GM21737 (cell line): ENCODE measurements at regions not wholly inside any gene's neighbourhood (a gene's known extent, or its start where the extent isn't known, plus 50 kb on each side); places are given as distances from the start of the nearest gene placed in this dataset.
"Not testable (repeated sequence)": the region's sequence is repeated elsewhere in the genome, so short reads cannot be mapped to it uniquely, and the experiment has no call there.

Source experiments
- ATAC-seq: cut with Tn5 transposase; IDR thresholded peaks from one replicate; pipeline ENCODE4 v1.9.1; 2021; ENCODE audit warnings: mild to moderate bottlenecking, moderate library complexity; ENCODE audit not compliant: unreplicated experiment

DNA sequence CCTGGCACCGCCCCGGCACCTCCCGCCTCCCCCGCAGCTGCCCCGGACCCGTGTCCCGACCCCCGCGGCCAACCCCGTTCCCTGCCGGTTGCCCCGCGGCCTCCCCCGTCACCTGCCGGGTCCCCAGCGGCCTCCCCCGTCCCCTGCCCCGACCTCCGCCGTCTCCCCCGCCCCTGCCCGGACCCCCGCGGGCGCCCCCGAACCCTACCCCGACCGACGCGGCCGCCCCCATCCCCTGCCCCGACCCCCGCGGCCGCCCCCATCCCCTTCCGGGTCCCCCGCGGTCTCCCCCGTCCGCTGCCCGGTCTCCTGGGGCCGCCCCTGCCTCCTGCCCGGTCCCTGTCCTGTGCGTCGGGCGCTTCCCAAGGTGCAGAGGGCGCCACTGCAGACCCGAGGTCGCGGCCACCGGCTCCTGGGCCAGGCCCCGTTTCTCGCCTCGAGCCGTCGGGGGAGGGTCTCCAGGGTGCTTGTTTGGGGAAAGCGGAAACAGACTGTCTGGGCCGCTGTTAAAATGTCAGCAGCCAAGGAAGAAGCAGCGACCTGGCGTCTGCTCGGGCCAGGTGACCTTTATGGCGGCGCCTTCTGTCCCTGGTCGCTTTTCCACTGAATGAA, 51.6 kb upstream of the APOD start:
- ATAC-seq = not testable (repeated sequence)

DNA sequence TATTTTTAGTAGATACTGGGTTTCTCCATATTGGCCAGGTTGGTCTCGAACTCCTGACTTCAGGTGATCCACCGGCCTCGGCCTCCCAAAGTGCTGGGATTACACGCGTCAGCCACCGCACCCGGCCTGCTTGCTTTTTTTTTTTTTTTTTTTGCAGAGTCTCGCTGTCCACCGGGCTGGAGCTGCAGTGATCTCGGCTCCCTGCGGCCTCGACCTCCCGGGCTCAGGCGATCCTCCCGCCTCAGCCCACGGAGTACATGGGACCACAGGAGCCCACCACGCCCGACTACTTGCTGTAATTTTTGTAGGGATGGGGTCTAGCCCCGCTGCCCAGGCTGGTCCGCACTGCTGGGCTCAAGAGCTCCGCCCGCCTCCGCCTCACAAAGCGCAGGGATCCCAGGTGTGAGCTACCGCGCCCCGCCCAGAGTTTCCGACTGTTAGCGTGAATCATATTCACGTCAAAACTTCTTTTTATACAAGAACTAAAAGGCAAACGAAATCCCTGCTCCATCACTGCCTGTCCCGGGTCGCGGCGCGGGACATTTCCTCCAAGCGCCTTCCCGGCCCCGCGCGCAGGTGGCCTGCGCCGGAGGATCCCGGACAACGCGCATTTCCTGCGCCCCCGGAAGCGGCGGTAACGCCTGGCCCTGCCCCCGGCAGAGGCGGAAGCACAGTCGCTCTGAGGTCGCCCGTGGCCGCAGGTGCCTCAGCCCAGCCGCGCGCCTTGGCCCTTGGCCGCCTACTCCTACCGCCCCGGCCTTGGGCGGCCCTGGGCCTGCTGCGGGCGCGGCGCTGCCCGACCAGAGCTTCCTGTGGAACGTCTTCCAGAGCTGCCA, 50.9 kb upstream of the APOD start:
- peak; percentile 96 for ATAC-seq
